CD4-positive, alpha-beta T cell (primary cell): ENCODE measurements at regions not wholly inside any gene's neighbourhood (a gene's known extent, or its start where the extent isn't known, plus 50 kb on each side); places are given as distances from the start of the nearest gene placed in this dataset.

Source experiments
- ATAC-seq: fragments of 200-7000 bp; cut with Tn5 transposase; one replicate; pipeline ENCODE4 v1.10.0; 2022; ENCODE audit warnings: mild to moderate bottlenecking; ENCODE audit not compliant: poor library complexity
- CTCF ChIA-PET: fragments of 350-600 bp; sonication (Branson Sonifier 250); formaldehyde crosslinking; loops from one replicate; lab custom pipeline; 2021; ENCODE audit warnings: antibody characterized with exemption, inconsistent platforms; lab: Charles Lee
- POLR2A ChIA-PET: fragments of 350-600 bp; sonication (Branson Sonifier 250); formaldehyde crosslinking; loops from one replicate; lab custom pipeline; 2021; ENCODE audit warnings: antibody characterized with exemption, inconsistent platforms; lab: Charles Lee
- DNase-seq, 14 experiments: peaks; one replicate each; pipeline ENCODE4 v3.0.0-alpha.2; 2013 to 2020; ENCODE audit warnings: mixed read lengths in 2 of 14
- H3K27ac ChIP-seq, 2 donors: one replicate each; pipeline versions ENCODE4 v1.5.1 to v1.7.0; 2013; ENCODE audit warnings: low read length in 2 of 2, low read depth in 1 of 2, mild to moderate bottlenecking in 1 of 2
- H3K27me3 ChIP-seq, 2 experiments: 1 replicate in 1 of 2; 2 replicates in 1 of 2; pipeline versions ENCODE4 v1.6.1 to v1.7.0; 2013; ENCODE audit warnings: low read length in 2 of 2, control low read depth in 1 of 2, mild to moderate bottlenecking in 1 of 2, moderate library complexity in 1 of 2; ENCODE audit not compliant: insufficient read depth in 2 of 2, control insufficient read depth in 1 of 2
- H3K36me3 ChIP-seq: one replicate; pipeline ENCODE4 v1.6.1; 2013; ENCODE audit warnings: low read length, control low read depth; ENCODE audit not compliant: insufficient read depth
- H3K4me1 ChIP-seq: one replicate; pipeline ENCODE4 v1.6.1; 2013; ENCODE audit warnings: low read length, control low read depth; ENCODE audit not compliant: insufficient read depth
- H3K4me3 ChIP-seq: one replicate; pipeline ENCODE4 v1.5.1; 2013; ENCODE audit warnings: mild to moderate bottlenecking, low read length, moderate library complexity
- H3K9me3 ChIP-seq, 2 experiments: 1 replicate in 1 of 2; 2 replicates in 1 of 2; pipeline versions ENCODE4 v1.6.1 to v1.7.0; 2013; ENCODE audit warnings: low read length in 2 of 2, mild to moderate bottlenecking in 2 of 2, control low read depth in 1 of 2, moderate library complexity in 1 of 2; ENCODE audit not compliant: control insufficient read depth in 1 of 2, insufficient read depth in 1 of 2
- H3K27ac Mint-ChIP-seq: one replicate; pipeline ENCODE4 v1.8.0; 2020; ENCODE audit warnings: mixed read lengths
- H3K27me3 Mint-ChIP-seq: one replicate; pipeline ENCODE4 v1.8.0; 2021; ENCODE audit warnings: mixed read lengths
- H3K36me3 Mint-ChIP-seq: one replicate; pipeline ENCODE4 v1.8.0; 2021; ENCODE audit warnings: low read depth, mixed read lengths
- H3K4me1 Mint-ChIP-seq: one replicate; pipeline ENCODE4 v1.8.0; 2021; ENCODE audit warnings: low read depth, mixed read lengths
- H3K4me3 Mint-ChIP-seq: one replicate; pipeline ENCODE4 v1.8.0; 2020; ENCODE audit warnings: mild to moderate bottlenecking, mixed read lengths
- H3K9me3 Mint-ChIP-seq: one replicate; pipeline ENCODE4 v1.8.0; 2020; ENCODE audit warnings: mixed read lengths
- CTCF ChIP-seq: fragments of 200-600 bp; IDR thresholded peaks from one replicate; pipeline ENCODE4 v1.8.0; 2022; ENCODE audit warnings: antibody characterized with exemption, mild to moderate bottlenecking
- intact Hi-C, 2 experiments: fragments of 100-400 bp; cut with DNase I in 1 of 2; cut with micrococcal nuclease in 1 of 2; formaldehyde crosslinking; loops; one replicate each; pipeline versions ENCODE4 v1.15.1 to v1.9.0; 2023 to 2025; cut with DNase I, micrococcal nuclease

- intact Hi-C loops, result no loop called here
- Histone ChIP-seq H3K9me3 (no peaks in the 10 kb centered on the region), H3K36me3 (no peaks in the 10 kb centered on the region), H3K4me3 (no peak overlapping the region), H3K27me3 (no peaks in the 10 kb centered on the region), H3K4me1 (no peaks in the 10 kb centered on the region), H3K27ac (no peak overlapping the region)
- no peak for TF ChIP-seq CTCF
- Mint-ChIP-seq H3K4me1 (no peaks in the 10 kb centered on the region), H3K4me3 (no peak overlapping the region), H3K36me3 (no peaks in the 10 kb centered on the region), H3K9me3 (peaks cover 6% of the 10 kb centered on the region), H3K27ac (no peak overlapping the region), H3K27me3 (no peaks in the 10 kb centered on the region)
- ATAC-seq (no peak), DNase-seq (no peak)
- CTCF ChIA-PET, result no interaction called here
- POLR2A ChIA-PET, result no interaction called here
Observed at GRCh38 chr5:121027636-121028035, 563.5 kb downstream of the PRR16 start.

- CTCF ChIA-PET, result no interaction called here
- H3K27me3 ChIP-seq, result no peaks in the 10 kb centered on the region
- intact Hi-C loops, result no loop called here
- no peak overlapping the region for H3K4me3 Mint-ChIP-seq
- ATAC-seq (no peak), DNase-seq (no peak)
- POLR2A ChIA-PET, result no interaction called here
- H3K9me3 ChIP-seq, result no peaks in the 10 kb centered on the region
- H3K4me1 Mint-ChIP-seq, result no peaks in the 10 kb centered on the region
- peaks cover 9% of the 10 kb centered on the region for H3K9me3 Mint-ChIP-seq
- no peak overlapping the region for H3K27ac Mint-ChIP-seq
- no peaks in the 10 kb centered on the region for H3K27me3 Mint-ChIP-seq
- TF ChIP-seq CTCF, result no peak
- H3K36me3 ChIP-seq, result no peaks in the 10 kb centered on the region
- no peaks in the 10 kb centered on the region for H3K36me3 Mint-ChIP-seq
- no peaks in the 10 kb centered on the region for H3K4me1 ChIP-seq
- H3K4me3 ChIP-seq, result no peak overlapping the region
- H3K27ac ChIP-seq, result no peak overlapping the region
Observed at GRCh38 chr5:121029536-121030245, 565.6 kb downstream of the PRR16 start.

- TF ChIP-seq CTCF, result no peak
- no peak for ATAC-seq
- Histone ChIP-seq H3K27me3 (no peaks in the 10 kb centered on the region), H3K36me3 (no peaks in the 10 kb centered on the region), H3K4me1 (no peaks in the 10 kb centered on the region), H3K27ac (no peak overlapping the region), H3K9me3 (no peaks in the 10 kb centered on the region), H3K4me3 (no peak overlapping the region)
- intact Hi-C loops, result no loop called here
- Mint-ChIP-seq H3K36me3 (no peaks in the 10 kb centered on the region), H3K4me1 (no peaks in the 10 kb centered on the region), H3K9me3 (peaks cover 7% of the 10 kb centered on the region), H3K27me3 (no peaks in the 10 kb centered on the region), H3K27ac (no peak overlapping the region), H3K4me3 (no peak overlapping the region)
- ChIA-PET POLR2A (no interaction called here), CTCF (no interaction called here)
- DNase-seq, result no peak
Observed at GRCh38 chr5:121031491-121031890, 567.4 kb downstream of the PRR16 start.
